OCI-LY1 (cell line): ENCODE measurements at regions not wholly inside any gene's neighbourhood (a gene's known extent, or its start where the extent isn't known, plus 50 kb on each side); places are given as distances from the start of the nearest gene placed in this dataset.

Experiments used
- CTCF ChIP-seq: fragments of 200-600 bp; sonication (generic), shearing (Covaris generic); IDR thresholded peaks from 2 replicates; pipeline ENCODE4 v1.5.1; 2017; ENCODE audit warnings: mild to moderate bottlenecking, antibody characterized with exemption, low read length, moderate library complexity, mixed read lengths
- EZH2 ChIP-seq: fragments of 200-600 bp; sonication (generic), shearing (Covaris generic); IDR thresholded peaks from 2 replicates; pipeline ENCODE4 v1.8.0; 2017; ENCODE audit warnings: borderline replicate concordance, mixed run types, mild to moderate bottlenecking, antibody characterized with exemption, low read length, moderate library complexity, mixed read lengths

DNA sequence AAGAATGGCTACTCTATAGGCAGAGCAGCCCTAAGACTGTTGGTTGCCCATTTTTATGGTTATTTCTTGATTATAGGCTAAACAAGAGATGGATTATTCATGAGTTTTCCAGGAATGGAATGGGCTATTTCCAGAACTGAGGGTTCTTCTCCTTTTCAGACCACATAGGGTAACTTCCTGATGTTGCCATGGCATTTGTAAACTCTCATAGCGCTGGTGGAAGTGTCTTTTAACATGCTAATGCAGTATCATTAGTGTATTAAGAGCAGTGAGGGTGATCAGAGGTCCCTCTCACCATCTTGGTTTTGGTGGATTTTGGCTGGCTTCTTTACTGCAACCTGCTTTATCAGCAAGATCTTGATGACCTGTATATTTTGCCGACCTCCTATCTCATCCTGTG, 904.6 kb upstream of the FBXO33 start:
- TF ChIP-seq CTCF: no peak
- TF ChIP-seq EZH2: no peak
